GM12865 (cell line): ENCODE measurements at regions not wholly inside any gene's neighbourhood (a gene's known extent, or its start where the extent isn't known, plus 50 kb on each side); places are given as distances from the start of the nearest gene placed in this dataset.

Experiments used
- DNase-seq: peaks from one replicate; pipeline ENCODE4 v3.0.0; 2010; ENCODE audit warnings: low read depth
- H3K4me3 ChIP-seq: 2 replicates; pipeline ENCODE4 v1.5.1; 2011; ENCODE audit warnings: mild to moderate bottlenecking, low read depth, low read length, control low read depth
- TF ChIP-seq, protein P1 (sequence below): IDR thresholded peaks from 2 replicates; pipeline ENCODE4 v1.5.1; 2011; ENCODE audit warnings: low read length, control low read depth, low read depth, inconsistent platforms; ENCODE audit not compliant: insufficient read depth; ENCODE audit errors: missing control alignments

DNA sequence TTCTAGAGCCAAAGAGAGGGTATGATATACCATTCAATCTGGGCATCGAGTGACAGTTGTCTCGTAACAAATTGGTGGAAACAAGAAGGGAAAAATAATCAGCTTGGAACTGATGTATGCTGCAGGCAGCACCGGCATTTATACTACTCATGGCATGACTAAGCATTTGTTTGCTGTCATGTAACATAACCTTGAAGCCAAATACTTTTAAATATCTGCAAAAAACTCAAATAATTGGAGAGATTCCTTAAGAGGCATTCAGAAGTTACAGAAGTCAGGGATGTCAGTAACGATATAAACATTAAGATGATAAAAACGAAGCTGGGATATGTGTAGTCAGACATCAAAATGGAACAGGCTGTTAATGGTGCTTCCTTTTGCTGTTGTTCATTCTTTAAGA is 157.3 kb upstream of the MMADHC start:
- DNase-seq = no peak
- no peak overlapping the region for H3K4me3 ChIP-seq
- TF ChIP-seq, protein P1, sequence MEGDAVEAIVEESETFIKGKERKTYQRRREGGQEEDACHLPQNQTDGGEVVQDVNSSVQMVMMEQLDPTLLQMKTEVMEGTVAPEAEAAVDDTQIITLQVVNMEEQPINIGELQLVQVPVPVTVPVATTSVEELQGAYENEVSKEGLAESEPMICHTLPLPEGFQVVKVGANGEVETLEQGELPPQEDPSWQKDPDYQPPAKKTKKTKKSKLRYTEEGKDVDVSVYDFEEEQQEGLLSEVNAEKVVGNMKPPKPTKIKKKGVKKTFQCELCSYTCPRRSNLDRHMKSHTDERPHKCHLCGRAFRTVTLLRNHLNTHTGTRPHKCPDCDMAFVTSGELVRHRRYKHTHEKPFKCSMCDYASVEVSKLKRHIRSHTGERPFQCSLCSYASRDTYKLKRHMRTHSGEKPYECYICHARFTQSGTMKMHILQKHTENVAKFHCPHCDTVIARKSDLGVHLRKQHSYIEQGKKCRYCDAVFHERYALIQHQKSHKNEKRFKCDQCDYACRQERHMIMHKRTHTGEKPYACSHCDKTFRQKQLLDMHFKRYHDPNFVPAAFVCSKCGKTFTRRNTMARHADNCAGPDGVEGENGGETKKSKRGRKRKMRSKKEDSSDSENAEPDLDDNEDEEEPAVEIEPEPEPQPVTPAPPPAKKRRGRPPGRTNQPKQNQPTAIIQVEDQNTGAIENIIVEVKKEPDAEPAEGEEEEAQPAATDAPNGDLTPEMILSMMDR = no peak

DNA sequence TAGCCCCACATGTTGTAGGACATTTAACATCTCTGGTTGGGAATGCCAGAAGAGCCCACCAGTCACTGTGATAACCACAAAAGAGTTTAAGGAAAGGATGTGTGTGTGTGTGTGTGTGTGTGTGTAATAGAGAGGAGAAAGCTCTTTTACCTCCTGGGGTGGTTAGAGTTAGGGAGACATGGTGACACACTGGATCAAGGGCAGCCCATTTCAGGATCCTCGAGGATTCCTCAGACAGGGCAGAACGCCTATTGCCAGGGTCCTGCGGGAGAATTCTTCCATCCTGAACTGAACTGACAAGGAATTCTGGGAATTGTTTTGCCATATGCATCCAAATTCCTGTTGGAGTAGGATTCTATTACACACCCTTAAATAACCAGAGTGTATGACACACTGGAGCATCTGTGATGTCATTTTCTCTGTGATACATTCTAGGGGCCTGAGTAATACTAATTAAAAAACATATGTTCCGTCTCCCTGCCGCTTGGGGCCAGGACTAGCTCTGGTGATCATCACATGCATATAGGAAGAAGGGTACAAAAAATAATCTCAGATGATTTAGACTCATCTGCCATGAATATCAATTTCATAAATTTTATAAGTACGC is 156.4 kb upstream of the MMADHC start:
- TF ChIP-seq, protein P1 = no peak
- H3K4me3 ChIP-seq = no peak overlapping the region
- no peak for DNase-seq

DNA sequence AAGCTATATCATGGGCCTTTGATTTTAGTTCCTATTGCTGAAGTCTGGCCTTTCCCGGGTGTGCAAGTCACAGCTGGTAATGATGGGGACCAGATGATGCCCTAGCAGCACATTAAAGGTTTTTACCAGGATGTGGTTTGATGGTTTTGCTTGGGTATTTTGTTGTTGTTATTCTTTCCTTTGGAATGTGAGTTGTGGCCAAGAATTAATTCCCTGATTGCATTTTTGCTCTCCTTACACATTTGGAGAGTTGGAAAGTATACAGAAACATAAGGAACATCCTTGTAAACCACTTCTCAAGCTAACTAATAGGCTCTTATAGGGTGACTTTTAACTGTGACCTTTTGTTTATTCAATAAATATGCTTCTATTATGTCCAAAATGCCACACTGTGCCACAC is 154.1 kb upstream of the MMADHC start:
- TF ChIP-seq, protein P1 = no peak
- H3K4me3 ChIP-seq = no peak overlapping the region
- DNase-seq = no peak

DNA sequence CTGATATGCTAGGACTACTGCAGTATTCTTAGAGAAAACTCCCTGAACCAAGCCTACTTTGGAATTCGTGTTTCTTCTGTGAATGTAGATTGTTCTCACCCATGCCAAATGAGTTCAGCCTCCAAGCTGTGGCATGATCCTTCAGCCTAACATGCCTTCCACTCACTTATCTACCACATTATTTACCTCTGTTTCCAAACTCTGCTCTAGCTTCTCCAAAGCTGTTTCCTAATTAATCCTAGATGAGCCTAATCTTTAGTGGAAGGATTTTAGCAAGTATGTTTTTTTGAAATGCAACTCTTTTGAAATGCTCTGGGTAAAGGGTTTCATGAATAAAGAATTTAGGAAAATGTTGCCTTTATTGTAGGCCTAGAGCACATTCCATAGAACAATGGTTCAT is 152.9 kb upstream of the MMADHC start:
- H3K4me3 ChIP-seq = no peak overlapping the region
- DNase-seq = no peak
- TF ChIP-seq, protein P1 = no peak

DNA sequence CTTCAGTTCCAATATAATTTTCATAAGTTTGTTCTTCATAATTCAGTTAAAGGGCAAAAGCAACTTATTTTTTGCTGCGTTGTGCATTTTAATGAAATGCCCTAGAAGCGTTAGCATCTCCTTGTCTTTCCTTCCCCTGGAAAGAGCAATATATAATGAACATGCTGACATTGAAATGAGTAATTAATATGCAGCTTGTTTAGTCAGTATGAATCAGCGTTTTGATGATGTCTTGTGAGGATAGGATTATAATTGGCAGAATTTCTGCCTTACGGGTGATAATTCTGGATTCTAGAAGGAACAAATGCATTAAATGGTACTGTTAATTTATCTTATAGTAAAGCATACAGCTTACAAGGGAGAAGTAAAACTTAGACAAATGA is 152.3 kb upstream of the MMADHC start:
- DNase-seq = no peak
- TF ChIP-seq, protein P1 = no peak
- no peak overlapping the region for H3K4me3 ChIP-seq

DNA sequence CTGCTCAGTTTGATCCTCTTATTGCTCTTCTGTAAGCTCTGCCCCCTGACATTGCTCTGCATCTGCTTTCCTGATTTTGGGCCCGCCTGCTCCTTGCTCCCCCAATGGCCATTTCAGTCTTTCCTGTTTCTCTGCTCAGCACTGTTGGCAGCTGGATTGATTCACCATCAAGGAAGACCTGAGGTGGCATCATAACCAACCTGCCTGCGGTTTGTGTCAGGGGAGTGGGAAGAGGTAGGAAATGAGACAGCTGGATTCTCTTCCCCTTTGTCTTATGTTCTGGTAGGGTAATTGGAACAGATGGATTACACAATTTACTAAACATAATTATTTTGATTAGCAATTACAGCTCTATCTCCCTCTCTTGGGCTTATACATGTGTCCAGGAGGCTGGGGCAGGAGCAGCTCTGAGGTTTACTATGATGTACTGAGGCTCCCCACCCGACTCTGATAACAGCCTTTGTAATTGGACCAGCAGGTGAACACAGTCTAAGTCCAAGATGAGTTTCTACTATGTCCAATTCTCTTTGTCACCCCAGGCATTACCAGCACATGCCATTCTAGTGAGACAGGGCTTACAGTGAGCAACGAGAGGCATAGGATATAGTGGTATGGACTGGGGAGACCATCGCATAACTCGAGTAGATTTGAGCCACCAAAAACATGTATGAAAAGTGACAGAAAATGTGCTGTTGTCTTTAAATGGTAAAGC is 151.8 kb upstream of the MMADHC start:
- DNase-seq = no peak
- TF ChIP-seq, protein P1 = no peak
- H3K4me3 ChIP-seq = no peak overlapping the region

DNA sequence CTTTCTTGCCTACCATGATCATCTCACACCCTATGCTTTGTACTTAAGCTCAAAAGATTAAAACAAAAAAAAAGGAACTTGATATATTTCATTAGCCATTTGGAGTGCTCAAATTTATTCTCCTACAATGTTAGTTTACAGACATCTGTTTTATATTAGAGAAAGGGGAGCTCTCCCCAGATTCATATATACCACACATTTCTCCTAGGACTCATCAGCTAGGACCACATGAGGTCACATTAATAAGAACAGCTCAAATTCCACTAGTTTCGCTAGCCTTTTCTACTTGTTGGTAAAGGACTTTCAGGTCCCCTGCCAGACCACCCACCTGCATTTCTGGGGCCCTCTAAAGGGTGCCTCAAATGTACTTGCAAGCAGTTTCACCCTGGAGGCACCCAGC is 151.2 kb upstream of the MMADHC start:
- no peak for DNase-seq
- no peak overlapping the region for H3K4me3 ChIP-seq
- TF ChIP-seq, protein P1 = no peak
